GM23248 (cell line): ENCODE measurements at regions not wholly inside any gene's neighbourhood (a gene's known extent, or its start where the extent isn't known, plus 50 kb on each side); places are given as distances from the start of the nearest gene placed in this dataset.

Source experiments
- DNase-seq: peaks from one replicate; pipeline ENCODE4 v3.0.0-alpha.2; 2015
- H2AFZ ChIP-seq: fragments of 200-600 bp; sonication (generic); 2 replicates; pipeline ENCODE4 v1.6.1; 2016; ENCODE audit warnings: antibody characterized with exemption
- H3F3A ChIP-seq: fragments of 200-600 bp; sonication (generic); 2 replicates; pipeline ENCODE4 v1.6.1; 2016; ENCODE audit warnings: mild to moderate bottlenecking, antibody characterized with exemption, mixed run types; ENCODE audit not compliant: insufficient read depth
- H3K27ac ChIP-seq: fragments of 200-600 bp; sonication (generic); 2 replicates; pipeline ENCODE4 v1.5.1; 2016; ENCODE audit warnings: mild to moderate bottlenecking
- H3K27me3 ChIP-seq: fragments of 200-600 bp; sonication (generic); replicated peaks from 2 replicates; pipeline ENCODE4 v1.6.1; 2016; ENCODE audit warnings: mild to moderate bottlenecking; ENCODE audit not compliant: insufficient read depth
- H3K36me3 ChIP-seq: fragments of 200-600 bp; sonication (generic); 2 replicates; pipeline ENCODE4 v1.6.1; 2016; ENCODE audit warnings: low read depth, mild to moderate bottlenecking
- H3K4me1 ChIP-seq: fragments of 200-600 bp; sonication (generic); 2 replicates; pipeline ENCODE4 v1.6.1; 2016; ENCODE audit warnings: mild to moderate bottlenecking; ENCODE audit not compliant: insufficient read depth
- H3K4me2 ChIP-seq: fragments of 200-600 bp; sonication (generic); one replicate; pipeline ENCODE4 v1.6.1; 2016; ENCODE audit warnings: mild to moderate bottlenecking; ENCODE audit not compliant: unreplicated experiment
- H3K4me3 ChIP-seq: fragments of 200-600 bp; sonication (generic); 2 replicates; pipeline ENCODE4 v1.5.1; 2016; ENCODE audit warnings: mild to moderate bottlenecking
- H3K79me2 ChIP-seq: fragments of 200-600 bp; sonication (generic); 2 replicates; pipeline ENCODE4 v1.6.1; 2016; ENCODE audit warnings: mild to moderate bottlenecking; ENCODE audit not compliant: insufficient read depth
- H3K9ac ChIP-seq: fragments of 200-600 bp; sonication (generic); 2 replicates; pipeline ENCODE4 v1.6.1; 2016; ENCODE audit warnings: mild to moderate bottlenecking
- H3K9me2 ChIP-seq: fragments of 200-600 bp; sonication (generic); 2 replicates; pipeline ENCODE4 v1.6.1; 2016; ENCODE audit warnings: mixed run types, mild to moderate bottlenecking, moderate library complexity; ENCODE audit not compliant: insufficient read depth
- H3K9me3 ChIP-seq: fragments of 200-600 bp; sonication (generic); one replicate; pipeline ENCODE4 v1.6.1; 2017; ENCODE audit warnings: low read depth
- H4K20me1 ChIP-seq: fragments of 200-600 bp; sonication (generic); 2 replicates; pipeline ENCODE4 v1.6.0; 2016; ENCODE audit not compliant: insufficient read depth
- EZH2 ChIP-seq: fragments of 200-600 bp; sonication (generic); IDR thresholded peaks from 2 replicates; pipeline ENCODE4 v1.6.1; 2018; ENCODE audit warnings: antibody characterized with exemption, mild to moderate bottlenecking; ENCODE audit not compliant: insufficient read depth, poor library complexity, severe bottlenecking
- EZH2phosphoT487 ChIP-seq: fragments of 200-600 bp; sonication (generic); IDR thresholded peaks from 2 replicates; pipeline ENCODE4 v1.6.1; 2018; ENCODE audit warnings: antibody characterized with exemption, moderate library complexity, mild to moderate bottlenecking, low read depth; ENCODE audit not compliant: insufficient read depth
- WGBS, 2 experiments: methylation state at CpG; one replicate each; pipeline ENCODE4 v1.1.6; 2015 to 2017; ENCODE audit warnings: low lambda C conversion rate in 2 of 2, low coverage in 1 of 2; ENCODE audit errors: missing lambda C conversion rate in 2 of 2; 5-methylcytosine and 5-hydroxymethylcytosine counted together
- in situ Hi-C: fragments of 300-500 bp; cut with MboI; formaldehyde crosslinking; loops from 2 replicates; pipeline ENCODE4 v1.15.0; 2020

DNA sequence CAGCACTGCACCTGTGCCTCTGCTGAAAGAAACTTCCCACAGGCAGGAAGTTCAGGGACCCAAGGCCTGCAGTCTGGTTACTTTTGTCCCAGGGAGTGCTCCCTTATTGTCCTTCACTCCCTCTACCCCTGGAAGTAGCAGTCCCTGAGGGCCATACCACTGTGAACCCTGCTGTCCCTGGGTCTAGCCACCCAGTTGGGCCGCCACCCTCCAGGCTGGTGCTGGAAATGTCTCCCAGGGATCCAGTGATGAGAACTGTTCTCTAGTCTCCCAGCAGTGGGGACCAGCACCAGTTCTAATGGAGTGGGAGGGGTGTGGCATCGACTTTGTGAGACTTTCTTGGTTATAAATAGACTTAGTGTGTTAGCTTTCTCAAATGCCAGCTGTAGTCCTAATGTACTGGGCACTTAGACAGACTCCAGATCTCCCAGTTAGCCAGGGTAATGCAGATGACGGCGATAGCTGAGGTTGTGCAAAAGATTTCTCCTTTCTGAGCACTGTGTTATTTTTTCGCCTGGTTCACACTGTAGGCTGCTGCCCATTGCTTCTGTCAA lies 462.5 kb downstream of the CDH26 start:
- in situ Hi-C loops, result no loop called here
- Histone ChIP-seq H3K9ac (no peak overlapping the region), H3F3A (no peaks in the 10 kb centered on the region), H3K79me2 (no peaks in the 10 kb centered on the region), H3K4me3 (no peak overlapping the region), H3K9me3 (no peaks in the 10 kb centered on the region), H3K4me2 (no peak overlapping the region), H3K4me1 (no peaks in the 10 kb centered on the region), H2AFZ (no peak overlapping the region), H3K36me3 (no peaks in the 10 kb centered on the region), H4K20me1 (no peaks in the 10 kb centered on the region), H3K27ac (no peak overlapping the region), H3K9me2 (no peaks in the 10 kb centered on the region), H3K27me3 (no peaks in the 10 kb centered on the region)
- TF ChIP-seq EZH2 (no peak), EZH2phosphoT487 (no peak)
- DNase-seq, result no peak
- 30 to 33% methylated on average over 5 of the region's 5 CpGs for WGBS, 2 experiments

DNA sequence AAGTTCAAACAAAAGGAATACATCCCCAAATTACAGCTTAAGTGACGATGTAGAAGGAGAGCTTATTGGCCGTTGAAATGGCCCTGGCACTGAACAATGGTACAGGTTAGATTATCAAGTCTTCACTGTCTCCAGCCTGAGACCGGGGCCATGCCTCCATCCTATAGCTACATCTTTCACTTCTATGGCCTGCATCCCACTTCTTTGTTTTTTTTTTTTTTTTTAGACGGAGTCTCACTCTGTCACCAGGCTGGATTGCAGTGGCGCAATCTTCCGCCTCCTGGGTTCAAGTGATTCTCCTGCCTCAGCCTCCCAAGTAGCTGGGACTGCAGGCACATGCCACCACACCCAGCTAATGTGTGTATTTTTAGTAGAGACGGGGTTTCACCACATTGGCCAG lies 464.6 kb downstream of the CDH26 start:
- in situ Hi-C loops, result no loop called here
- Histone ChIP-seq H3K9me2 (no peaks in the 10 kb centered on the region), H3K27ac (no peak overlapping the region), H3K27me3 (no peaks in the 10 kb centered on the region), H3K79me2 (no peaks in the 10 kb centered on the region), H3F3A (no peaks in the 10 kb centered on the region), H4K20me1 (no peaks in the 10 kb centered on the region), H3K4me3 (no peak overlapping the region), H2AFZ (no peak overlapping the region), H3K4me1 (no peaks in the 10 kb centered on the region), H3K36me3 (no peaks in the 10 kb centered on the region), H3K9me3 (no peaks in the 10 kb centered on the region), H3K4me2 (no peak overlapping the region), H3K9ac (no peak overlapping the region)
- no peak for DNase-seq
- TF ChIP-seq EZH2phosphoT487 (no peak), EZH2 (no peak)
- 53 to 54% methylated on average over 7 of the region's 7 CpGs for WGBS, 2 experiments

DNA sequence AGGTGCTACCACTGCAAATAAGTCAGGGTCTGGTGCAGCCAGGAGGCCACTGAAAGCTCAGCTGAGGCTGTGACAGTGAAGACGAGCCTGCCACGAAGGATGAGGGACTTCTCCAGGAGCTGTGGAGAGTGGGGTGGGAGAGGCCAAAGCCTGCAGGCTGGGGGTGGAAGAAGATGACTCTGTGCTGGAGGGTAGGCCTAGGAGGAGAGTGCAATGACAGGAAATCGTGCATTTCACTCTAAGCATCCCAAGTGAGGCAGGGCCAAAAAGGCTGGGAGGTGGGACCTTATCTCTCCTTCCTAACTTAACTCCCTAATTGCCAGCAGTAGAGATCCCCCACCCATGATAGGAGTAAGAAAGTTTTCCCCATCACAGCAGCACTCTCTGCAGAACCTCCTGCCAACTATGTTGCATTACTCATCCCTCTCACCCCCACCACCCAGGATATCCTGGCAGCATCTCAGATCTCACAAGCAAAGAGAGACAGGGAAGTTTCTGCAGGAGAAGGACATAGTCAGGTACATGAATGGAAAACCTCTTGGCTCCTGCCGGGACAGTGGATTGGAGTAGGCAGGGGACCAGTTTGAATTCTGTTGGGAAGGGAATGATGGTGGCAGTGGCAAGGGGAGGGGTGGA lies 466.2 kb downstream of the CDH26 start:
- no peaks in the 10 kb centered on the region for H3K4me1 ChIP-seq
- no peak overlapping the region for H3K4me2 ChIP-seq
- in situ Hi-C loops, result no loop called here
- H2AFZ ChIP-seq, result no peak overlapping the region
- no peaks in the 10 kb centered on the region for H3K27me3 ChIP-seq
- no peaks in the 10 kb centered on the region for H4K20me1 ChIP-seq
- peak; percentile 55 for DNase-seq
- 14 to 15% methylated on average over 4 of the region's 4 CpGs for WGBS, 2 experiments
- H3F3A ChIP-seq, result no peaks in the 10 kb centered on the region
- H3K9me3 ChIP-seq, result no peaks in the 10 kb centered on the region
- H3K79me2 ChIP-seq, result no peaks in the 10 kb centered on the region
- no peak for TF ChIP-seq EZH2phosphoT487
- H3K9me2 ChIP-seq, result no peaks in the 10 kb centered on the region
- no peaks in the 10 kb centered on the region for H3K36me3 ChIP-seq
- no peak overlapping the region for H3K9ac ChIP-seq
- H3K27ac ChIP-seq, result no peak overlapping the region
- no peak overlapping the region for H3K4me3 ChIP-seq

DNA sequence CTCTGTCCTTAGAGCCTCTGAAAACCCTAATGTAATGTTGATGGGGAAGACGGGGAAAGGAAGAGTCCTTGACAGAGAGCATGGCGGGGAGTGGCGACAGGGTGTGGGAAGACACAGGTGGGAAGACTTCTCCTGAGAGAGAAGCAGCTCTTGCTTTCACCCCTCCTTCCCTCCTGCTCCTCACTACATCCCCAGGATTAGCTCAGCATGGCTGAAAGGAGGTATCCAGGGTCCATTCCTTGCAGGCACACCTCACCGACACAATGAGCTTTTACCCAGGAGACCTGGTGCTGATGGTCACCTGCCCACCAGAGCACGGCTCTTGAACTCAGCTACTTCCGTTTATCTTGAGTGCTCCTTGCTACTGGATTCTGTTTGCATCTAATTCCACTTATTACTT lies 469.3 kb downstream of the CDH26 start:
- no peak overlapping the region for H3K4me2 ChIP-seq
- DNase-seq, result no peak
- TF ChIP-seq EZH2 (no peak), EZH2phosphoT487 (no peak)
- no peaks in the 10 kb centered on the region for H3K36me3 ChIP-seq
- no peak overlapping the region for H3K27ac ChIP-seq
- H3K9me2 ChIP-seq, result no peaks in the 10 kb centered on the region
- H3K79me2 ChIP-seq, result no peaks in the 10 kb centered on the region
- no peak overlapping the region for H2AFZ ChIP-seq
- H3K4me1 ChIP-seq, result no peaks in the 10 kb centered on the region
- no peaks in the 10 kb centered on the region for H3K9me3 ChIP-seq
- H3K27me3 ChIP-seq, result 0 out of 2 replicates have a peak, but pooled peaks cover 3% of the 10 kb centered on the region
- H4K20me1 ChIP-seq, result no peaks in the 10 kb centered on the region
- WGBS, 2 experiments, result 38 to 49% methylated on average over 6 of the region's 6 CpGs
- H3K4me3 ChIP-seq, result no peak overlapping the region
- H3K9ac ChIP-seq, result no peak overlapping the region
- H3F3A ChIP-seq, result no peaks in the 10 kb centered on the region
- in situ Hi-C loops, result no loop called here
